VCaP (cell line): ENCODE measurements at regions not wholly inside any gene's neighbourhood (a gene's known extent, or its start where the extent isn't known, plus 50 kb on each side); places are given as distances from the start of the nearest gene placed in this dataset.

Source experiments
- H3K27ac ChIP-seq: fragments of 450-650 bp; 2 replicates; pipeline ENCODE4 v1.5.1; 2017
- CTCF ChIP-seq: fragments of 450-650 bp; conservative IDR thresholded peaks from 2 replicates; pipeline ENCODE4 v1.5.1; 2017; ENCODE audit warnings: mild to moderate bottlenecking, moderate library complexity

DNA sequence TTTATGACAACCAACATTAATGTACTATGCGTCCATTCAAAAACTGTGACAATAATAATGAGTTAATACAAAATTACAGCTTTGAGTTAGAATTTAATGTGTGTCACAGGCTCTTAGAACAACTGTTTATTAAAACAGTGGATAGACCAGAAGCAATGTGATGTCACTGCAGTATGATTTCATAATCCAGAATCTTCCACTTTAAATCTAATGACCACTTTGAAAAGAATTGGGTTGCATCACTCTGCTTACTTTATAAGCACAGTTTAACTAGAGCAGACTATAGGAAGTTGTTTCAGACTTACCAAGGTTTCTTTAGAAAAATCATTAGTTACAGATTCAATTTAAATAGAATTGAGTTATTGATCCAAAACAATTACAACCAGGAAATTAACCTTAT, 758.5 kb downstream of the KCTD8 start:
- no peak for TF ChIP-seq CTCF

DNA sequence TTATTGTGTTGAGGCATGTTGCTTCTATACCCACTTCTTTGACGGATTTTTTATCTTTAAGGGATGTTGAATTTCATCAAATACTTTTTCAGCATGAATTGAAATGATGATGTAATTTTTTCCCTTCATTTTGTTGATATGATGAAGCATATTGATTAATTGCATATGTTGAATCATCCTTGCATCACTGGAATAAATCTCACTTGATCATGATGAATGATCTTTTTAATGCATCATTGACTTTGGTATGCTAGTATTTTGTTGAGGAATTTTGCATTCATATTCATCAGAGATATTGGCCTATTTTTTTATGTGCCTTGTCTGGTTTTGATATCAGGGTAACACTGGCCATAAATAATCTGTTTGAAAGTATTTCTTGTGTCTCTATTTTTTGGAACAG, 754.7 kb downstream of the KCTD8 start:
- no peak overlapping the region for H3K27ac ChIP-seq
- TF ChIP-seq CTCF: no peak

More for the DNA sequence above, 758.5 kb downstream of the KCTD8 start:
- no peak overlapping the region for H3K27ac ChIP-seq

- no peak overlapping the region for H3K27ac ChIP-seq
- TF ChIP-seq CTCF: no peak
Measured at GRCh38 chr4:43709443-43709842, 739.2 kb downstream of the KCTD8 start.

GRCh38 chr4:43716721-43717395, 731.8 kb downstream of the KCTD8 start:
- H3K27ac ChIP-seq: no peak overlapping the region
- TF ChIP-seq CTCF: no peak

DNA sequence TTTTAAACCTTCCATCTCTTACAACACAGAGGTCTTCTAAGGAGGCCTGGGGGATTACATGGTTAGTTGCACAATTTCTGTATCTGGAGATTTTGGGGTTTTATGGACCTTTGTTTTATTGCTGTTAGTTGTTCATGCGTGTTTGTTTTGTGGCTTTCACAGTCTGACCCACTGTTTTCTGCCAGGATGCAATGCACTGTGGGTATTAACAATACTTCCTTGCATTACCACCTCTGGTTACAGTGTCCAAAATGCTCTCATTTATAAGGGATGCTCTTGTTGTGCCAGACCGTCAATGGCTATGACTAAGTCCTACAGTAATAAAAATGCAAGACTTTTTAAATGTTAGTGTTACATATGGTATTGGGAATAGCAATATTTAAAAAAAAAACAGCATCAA, 730.2 kb downstream of the KCTD8 start:
- no peak overlapping the region for H3K27ac ChIP-seq
- TF ChIP-seq CTCF: no peak

GRCh38 chr4:43732829-43733426, 715.7 kb downstream of the KCTD8 start:
- H3K27ac ChIP-seq: no peak overlapping the region
- no peak for TF ChIP-seq CTCF

- no peak for TF ChIP-seq CTCF
- no peak overlapping the region for H3K27ac ChIP-seq
Measured at GRCh38 chr4:43742083-43742482, 706.5 kb downstream of the KCTD8 start.
